Choroid plexus epithelial cell (primary cell): ENCODE measurements at regions not wholly inside any gene's neighbourhood (a gene's known extent, or its start where the extent isn't known, plus 50 kb on each side); places are given as distances from the start of the nearest gene placed in this dataset.

Experiments used
- DNase-seq: peaks from one replicate; pipeline ENCODE4 v3.0.0-alpha.2; 2010; ENCODE audit warnings: low read depth
- H3K4me3 ChIP-seq: 2 replicates; pipeline ENCODE4 v1.5.1; 2011; ENCODE audit warnings: low read depth, mild to moderate bottlenecking, control low read depth, low read length, moderate library complexity
- TF ChIP-seq, protein P1 (sequence below): conservative IDR thresholded peaks from 2 replicates; pipeline ENCODE4 v1.5.1; 2011; ENCODE audit warnings: low read depth, mild to moderate bottlenecking, control low read depth, inconsistent platforms, low read length, moderate library complexity

- DNase-seq: no peak
- H3K4me3 ChIP-seq: no peak overlapping the region
- TF ChIP-seq, protein P1, sequence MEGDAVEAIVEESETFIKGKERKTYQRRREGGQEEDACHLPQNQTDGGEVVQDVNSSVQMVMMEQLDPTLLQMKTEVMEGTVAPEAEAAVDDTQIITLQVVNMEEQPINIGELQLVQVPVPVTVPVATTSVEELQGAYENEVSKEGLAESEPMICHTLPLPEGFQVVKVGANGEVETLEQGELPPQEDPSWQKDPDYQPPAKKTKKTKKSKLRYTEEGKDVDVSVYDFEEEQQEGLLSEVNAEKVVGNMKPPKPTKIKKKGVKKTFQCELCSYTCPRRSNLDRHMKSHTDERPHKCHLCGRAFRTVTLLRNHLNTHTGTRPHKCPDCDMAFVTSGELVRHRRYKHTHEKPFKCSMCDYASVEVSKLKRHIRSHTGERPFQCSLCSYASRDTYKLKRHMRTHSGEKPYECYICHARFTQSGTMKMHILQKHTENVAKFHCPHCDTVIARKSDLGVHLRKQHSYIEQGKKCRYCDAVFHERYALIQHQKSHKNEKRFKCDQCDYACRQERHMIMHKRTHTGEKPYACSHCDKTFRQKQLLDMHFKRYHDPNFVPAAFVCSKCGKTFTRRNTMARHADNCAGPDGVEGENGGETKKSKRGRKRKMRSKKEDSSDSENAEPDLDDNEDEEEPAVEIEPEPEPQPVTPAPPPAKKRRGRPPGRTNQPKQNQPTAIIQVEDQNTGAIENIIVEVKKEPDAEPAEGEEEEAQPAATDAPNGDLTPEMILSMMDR: no peak
Measured at GRCh38 chr1:75993661-75994060, 61.5 kb upstream of the ASB17 start.

GRCh38 chr1:75996196-75996595 is 64.0 kb upstream of the ASB17 start:
- TF ChIP-seq, protein P1: no peak
- peak; percentile 16 for DNase-seq
- H3K4me3 ChIP-seq: no peak overlapping the region

DNA sequence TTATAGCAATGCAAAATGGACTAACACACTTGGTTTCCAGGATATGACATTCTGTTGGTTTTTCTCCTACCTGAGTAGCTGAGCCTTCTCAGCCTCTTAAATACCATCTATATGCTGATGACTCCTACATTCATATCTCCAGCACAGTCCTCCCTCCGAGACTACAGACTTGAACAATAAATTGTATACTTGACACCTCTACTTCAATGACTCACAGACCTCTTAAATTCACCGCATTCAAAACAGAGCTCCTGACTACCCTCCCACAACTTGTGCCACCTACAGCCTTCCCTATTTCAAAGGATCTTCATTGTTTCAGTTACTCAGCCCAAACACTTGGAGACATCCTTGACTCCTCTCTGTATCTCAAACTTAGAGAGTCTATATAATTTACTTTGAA is 66.8 kb upstream of the ASB17 start:
- no peak for DNase-seq
- TF ChIP-seq, protein P1: no peak
- no peak overlapping the region for H3K4me3 ChIP-seq

DNA sequence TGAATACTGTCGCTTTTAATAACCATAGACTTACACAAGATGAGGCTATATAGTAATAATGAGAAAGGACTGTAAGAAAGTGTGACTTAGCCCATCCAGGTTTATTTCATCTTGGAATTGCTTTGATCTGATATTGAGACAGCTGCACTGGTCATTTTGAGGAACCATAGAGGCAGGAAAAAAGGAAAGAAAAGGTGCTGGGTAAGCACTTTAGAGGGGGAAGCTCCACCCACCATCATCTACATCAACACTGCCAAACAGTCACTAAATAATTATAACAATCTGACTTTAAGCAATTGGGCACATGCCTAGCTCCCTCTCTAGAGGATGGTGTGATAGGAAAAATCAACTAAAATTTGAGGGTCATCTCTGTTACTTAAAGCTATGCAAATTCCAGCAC is 70.6 kb upstream of the ST6GALNAC3 start:
- TF ChIP-seq, protein P1: no peak
- no peak for DNase-seq

GRCh38 chr1:76005765-76006164 is 68.8 kb upstream of the ST6GALNAC3 start:
- TF ChIP-seq, protein P1: no peak
- H3K4me3 ChIP-seq: no peak overlapping the region
- DNase-seq: no peak

More for the DNA sequence above, 70.6 kb upstream of the ST6GALNAC3 start:
- no peak overlapping the region for H3K4me3 ChIP-seq

DNA sequence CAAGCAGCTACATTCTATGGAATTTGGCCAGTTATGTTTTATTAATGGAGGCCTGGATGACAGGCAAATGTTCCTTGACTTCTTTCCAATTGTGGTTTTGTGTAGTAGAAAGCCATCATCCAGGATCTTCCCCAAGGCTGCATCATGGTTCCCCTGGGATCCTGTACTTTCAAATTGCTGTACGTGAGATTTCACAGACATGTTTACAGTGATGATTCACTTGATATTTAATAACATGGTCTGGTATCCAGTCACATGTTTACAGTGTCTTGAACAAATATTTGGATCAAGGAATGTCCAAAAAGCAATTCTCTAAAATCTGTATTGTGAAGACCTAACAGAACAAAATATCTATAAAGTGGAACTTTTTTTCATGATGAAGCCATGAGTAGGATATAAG is 68.3 kb upstream of the ST6GALNAC3 start:
- peak; percentile 67 for DNase-seq
- no peak overlapping the region for H3K4me3 ChIP-seq
- TF ChIP-seq, protein P1: no peak

DNA sequence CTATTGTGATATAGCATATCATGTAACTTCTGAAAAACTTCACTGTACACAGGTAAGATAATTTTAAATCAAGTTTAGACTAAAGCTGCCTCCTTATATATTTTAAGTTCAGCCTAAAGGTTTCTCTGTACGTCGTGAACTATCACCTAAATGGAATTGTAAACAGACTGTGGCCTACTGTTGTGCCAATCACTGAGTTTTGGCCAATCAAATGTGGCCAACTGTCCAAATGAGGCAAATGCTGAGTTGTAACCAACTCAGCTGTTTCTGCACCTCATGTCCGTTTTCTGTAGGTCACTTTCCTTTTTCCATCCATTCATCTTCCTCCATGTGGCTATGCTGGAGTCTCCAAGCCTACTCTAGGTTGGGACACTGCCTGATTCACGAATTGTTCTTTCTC is 63.7 kb upstream of the ST6GALNAC3 start:
- TF ChIP-seq, protein P1: no peak
- no peak for DNase-seq
- H3K4me3 ChIP-seq: no peak overlapping the region
